DOHH2 (cell line): ENCODE measurements at regions not wholly inside any gene's neighbourhood (a gene's known extent, or its start where the extent isn't known, plus 50 kb on each side); places are given as distances from the start of the nearest gene placed in this dataset.

ENCODE experiments used
- H3F3A ChIP-seq: fragments of 200-600 bp; sonication (generic), shearing (Covaris generic); 2 replicates; pipeline ENCODE4 v1.6.0; 2016; ENCODE audit warnings: antibody characterized with exemption, mild to moderate bottlenecking; ENCODE audit not compliant: control insufficient read depth, insufficient read depth
- H3K27ac ChIP-seq: fragments of 200-600 bp; sonication (generic); 2 replicates; pipeline ENCODE4 v1.5.1; 2014; ENCODE audit warnings: low read depth, mild to moderate bottlenecking, low read length, moderate library complexity
- H3K27me3 ChIP-seq: fragments of 200-600 bp; sonication (generic); 2 replicates; pipeline ENCODE4 v1.6.1; 2014; ENCODE audit warnings: mild to moderate bottlenecking, low read length, mixed read lengths; ENCODE audit not compliant: control insufficient read depth
- H3K36me3 ChIP-seq: fragments of 200-600 bp; sonication (generic); 2 replicates; pipeline ENCODE4 v1.6.1; 2014; ENCODE audit warnings: mild to moderate bottlenecking, low read length, moderate library complexity, mixed read lengths; ENCODE audit not compliant: control insufficient read depth
- H3K4me1 ChIP-seq: fragments of 200-600 bp; sonication (generic); 2 replicates; pipeline ENCODE4 v1.6.1; 2014; ENCODE audit warnings: mild to moderate bottlenecking, low read length, mixed read lengths; ENCODE audit not compliant: control insufficient read depth
- H3K4me2 ChIP-seq: fragments of 200-600 bp; sonication (generic); 2 replicates; pipeline ENCODE4 v1.6.0; 2014; ENCODE audit warnings: mild to moderate bottlenecking, low read length, moderate library complexity
- H3K4me3 ChIP-seq: fragments of 200-600 bp; sonication (generic); 2 replicates; pipeline ENCODE4 v1.5.1; 2014; ENCODE audit warnings: mild to moderate bottlenecking, low read length, mixed read lengths
- H3K79me2 ChIP-seq: fragments of 200-600 bp; sonication (generic); 2 replicates; pipeline ENCODE4 v1.6.1; 2014; ENCODE audit warnings: mild to moderate bottlenecking, low read length, mixed read lengths; ENCODE audit not compliant: control insufficient read depth
- H3K9me2 ChIP-seq: fragments of 200-600 bp; sonication (generic); replicated peaks from 2 replicates; pipeline ENCODE4 v1.6.1; 2014; ENCODE audit warnings: mild to moderate bottlenecking, low read length, mixed read lengths; ENCODE audit not compliant: control insufficient read depth
- H3K9me3 ChIP-seq: fragments of 200-600 bp; sonication (generic); 2 replicates; pipeline ENCODE4 v1.6.1; 2014; ENCODE audit warnings: antibody characterized with exemption, low read length, mixed read lengths; ENCODE audit not compliant: control insufficient read depth, insufficient read depth
- H4K20me1 ChIP-seq: fragments of 200-600 bp; sonication (generic); 2 replicates; pipeline ENCODE4 v1.6.0; 2014; ENCODE audit warnings: low read depth, mild to moderate bottlenecking, antibody characterized with exemption, low read length, moderate library complexity; ENCODE audit not compliant: control insufficient read depth, insufficient read depth
- EZH2phosphoT487 ChIP-seq: fragments of 200-600 bp; sonication (generic); IDR thresholded peaks from 2 replicates; pipeline ENCODE4 v1.6.1; 2017; ENCODE audit warnings: borderline replicate concordance, mild to moderate bottlenecking, antibody characterized with exemption, low read length, moderate library complexity, mixed read lengths
- TF ChIP-seq, protein P1 (sequence below): fragments of 200-600 bp; sonication (generic); IDR thresholded peaks from one replicate; pipeline ENCODE4 v1.5.1; 2014; ENCODE audit warnings: antibody characterized with exemption, mild to moderate bottlenecking, low read depth, low read length; ENCODE audit not compliant: poor library complexity, severe bottlenecking

DNA sequence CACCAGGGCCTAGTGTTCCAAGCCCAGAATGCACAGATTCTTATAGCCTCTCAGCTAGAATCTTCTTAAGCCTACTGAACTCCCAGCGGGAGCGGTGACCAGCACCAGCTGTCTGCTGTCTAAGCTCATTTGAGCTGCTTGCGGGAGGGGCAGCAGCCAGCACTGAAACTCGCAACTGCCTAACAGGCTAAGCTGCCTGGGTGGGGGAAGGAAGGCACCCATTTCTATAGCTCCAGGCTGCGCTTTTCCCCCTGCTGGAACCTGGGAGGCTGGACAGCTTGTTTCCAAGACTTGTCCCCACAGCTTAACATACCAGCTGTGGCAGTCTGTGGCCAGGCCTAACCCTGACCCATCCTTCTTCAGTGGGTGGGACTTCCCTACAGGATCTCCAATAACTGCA lies 512.9 kb downstream of the EFNA5 start:
- H3K9me3 ChIP-seq: no peaks in the 10 kb centered on the region
- no peaks in the 10 kb centered on the region for H3K27me3 ChIP-seq
- no peak for TF ChIP-seq EZH2phosphoT487
- TF ChIP-seq, protein P1, sequence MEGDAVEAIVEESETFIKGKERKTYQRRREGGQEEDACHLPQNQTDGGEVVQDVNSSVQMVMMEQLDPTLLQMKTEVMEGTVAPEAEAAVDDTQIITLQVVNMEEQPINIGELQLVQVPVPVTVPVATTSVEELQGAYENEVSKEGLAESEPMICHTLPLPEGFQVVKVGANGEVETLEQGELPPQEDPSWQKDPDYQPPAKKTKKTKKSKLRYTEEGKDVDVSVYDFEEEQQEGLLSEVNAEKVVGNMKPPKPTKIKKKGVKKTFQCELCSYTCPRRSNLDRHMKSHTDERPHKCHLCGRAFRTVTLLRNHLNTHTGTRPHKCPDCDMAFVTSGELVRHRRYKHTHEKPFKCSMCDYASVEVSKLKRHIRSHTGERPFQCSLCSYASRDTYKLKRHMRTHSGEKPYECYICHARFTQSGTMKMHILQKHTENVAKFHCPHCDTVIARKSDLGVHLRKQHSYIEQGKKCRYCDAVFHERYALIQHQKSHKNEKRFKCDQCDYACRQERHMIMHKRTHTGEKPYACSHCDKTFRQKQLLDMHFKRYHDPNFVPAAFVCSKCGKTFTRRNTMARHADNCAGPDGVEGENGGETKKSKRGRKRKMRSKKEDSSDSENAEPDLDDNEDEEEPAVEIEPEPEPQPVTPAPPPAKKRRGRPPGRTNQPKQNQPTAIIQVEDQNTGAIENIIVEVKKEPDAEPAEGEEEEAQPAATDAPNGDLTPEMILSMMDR: no peak

DNA sequence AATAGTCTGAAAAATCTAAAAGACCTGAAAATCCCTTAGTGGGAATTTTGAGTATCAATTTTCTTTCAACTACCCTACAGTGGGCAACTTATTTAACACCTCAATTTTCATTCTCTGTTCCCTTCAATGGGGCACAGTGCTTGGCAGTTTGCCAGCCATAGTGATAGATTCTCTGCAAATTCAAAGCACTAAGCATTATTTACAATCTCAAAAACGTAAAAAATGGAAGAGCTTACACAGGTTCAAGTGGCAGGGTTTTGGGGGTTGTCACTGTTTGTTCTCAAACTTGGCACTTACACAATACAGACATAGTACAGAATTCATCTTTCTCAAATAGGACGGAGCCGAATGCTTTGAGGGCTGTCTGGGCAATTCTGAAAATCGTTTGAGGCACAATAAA lies 515.0 kb downstream of the EFNA5 start:
- Histone ChIP-seq H3K4me1 (no peaks in the 10 kb centered on the region), H3K4me3 (no peak overlapping the region), H3K4me2 (no peak overlapping the region), H3K79me2 (no peaks in the 10 kb centered on the region), H3F3A (no peaks in the 10 kb centered on the region), H3K9me2 (no peaks in the 10 kb centered on the region), H3K27me3 (no peaks in the 10 kb centered on the region), H3K36me3 (no peaks in the 10 kb centered on the region), H4K20me1 (no peaks in the 10 kb centered on the region), H3K9me3 (no peaks in the 10 kb centered on the region), H3K27ac (no peak overlapping the region)
- no peak for TF ChIP-seq EZH2phosphoT487
- TF ChIP-seq, protein P1: no peak

More for the DNA sequence above, 512.9 kb downstream of the EFNA5 start:
- no peaks in the 10 kb centered on the region for H4K20me1 ChIP-seq
- no peak overlapping the region for H3K4me2 ChIP-seq
- no peak overlapping the region for H3K27ac ChIP-seq
- H3F3A ChIP-seq: no peaks in the 10 kb centered on the region
- H3K9me2 ChIP-seq: no peaks in the 10 kb centered on the region
- H3K4me1 ChIP-seq: no peaks in the 10 kb centered on the region
- no peak overlapping the region for H3K4me3 ChIP-seq
- no peaks in the 10 kb centered on the region for H3K79me2 ChIP-seq
- H3K36me3 ChIP-seq: no peaks in the 10 kb centered on the region

DNA sequence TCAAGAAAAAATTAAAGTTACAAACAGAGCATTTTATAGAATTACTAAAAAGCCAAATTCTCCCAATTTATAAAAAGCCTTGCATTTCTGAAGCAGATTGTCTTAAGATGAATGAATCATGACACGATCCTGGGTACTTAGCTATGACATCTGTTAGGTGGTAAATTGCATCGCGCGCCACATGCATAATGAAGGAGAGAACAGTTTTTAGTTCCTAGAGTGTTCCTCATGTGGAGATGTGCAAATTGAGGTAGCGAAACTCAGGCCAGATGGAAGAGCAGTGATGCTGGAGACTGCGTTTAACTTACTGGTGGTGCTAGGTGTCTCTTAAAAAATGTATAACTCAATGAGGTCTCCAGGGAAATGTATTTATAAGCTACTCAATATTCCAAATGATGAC lies 516.1 kb downstream of the EFNA5 start:
- TF ChIP-seq, protein P1: no peak
- TF ChIP-seq EZH2phosphoT487: no peak
- no peaks in the 10 kb centered on the region for H3K27me3 ChIP-seq
- no peaks in the 10 kb centered on the region for H3K9me3 ChIP-seq
- H3F3A ChIP-seq: no peaks in the 10 kb centered on the region
- H4K20me1 ChIP-seq: no peaks in the 10 kb centered on the region
- H3K4me3 ChIP-seq: no peak overlapping the region
- H3K9me2 ChIP-seq: no peaks in the 10 kb centered on the region
- H3K4me1 ChIP-seq: no peaks in the 10 kb centered on the region
- no peaks in the 10 kb centered on the region for H3K79me2 ChIP-seq
- H3K4me2 ChIP-seq: no peak overlapping the region
- no peak overlapping the region for H3K27ac ChIP-seq
- no peaks in the 10 kb centered on the region for H3K36me3 ChIP-seq

DNA sequence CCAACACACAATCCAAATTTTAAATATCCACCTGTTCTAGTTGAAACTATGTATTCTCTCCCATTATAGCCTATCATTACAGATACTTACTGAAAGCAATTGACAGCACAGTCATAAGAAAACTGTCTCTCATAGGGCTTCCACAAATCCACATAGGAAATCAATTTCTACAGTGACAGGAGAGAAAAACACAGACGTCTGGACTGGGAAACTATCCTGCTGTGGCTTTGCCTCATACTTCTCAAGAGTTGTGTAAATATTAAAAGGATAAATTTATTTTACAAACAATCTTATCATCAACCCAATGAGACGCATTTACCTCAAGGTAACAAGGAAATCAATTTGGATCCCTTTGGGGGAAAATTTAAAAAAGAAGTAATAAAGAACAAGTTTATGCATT lies 517.5 kb downstream of the EFNA5 start:
- H3K4me3 ChIP-seq: no peak overlapping the region
- no peaks in the 10 kb centered on the region for H4K20me1 ChIP-seq
- no peaks in the 10 kb centered on the region for H3K4me1 ChIP-seq
- H3K27me3 ChIP-seq: no peaks in the 10 kb centered on the region
- no peak for TF ChIP-seq EZH2phosphoT487
- TF ChIP-seq, protein P1: no peak
- no peaks in the 10 kb centered on the region for H3K79me2 ChIP-seq
- no peaks in the 10 kb centered on the region for H3K36me3 ChIP-seq
- no peaks in the 10 kb centered on the region for H3K9me2 ChIP-seq
- H3K9me3 ChIP-seq: no peaks in the 10 kb centered on the region
- H3K27ac ChIP-seq: no peak overlapping the region
- no peaks in the 10 kb centered on the region for H3F3A ChIP-seq
- no peak overlapping the region for H3K4me2 ChIP-seq
